HuH-7 (cell line): ENCODE measurements at regions not wholly inside any gene's neighbourhood (a gene's known extent, or its start where the extent isn't known, plus 50 kb on each side); places are given as distances from the start of the nearest gene placed in this dataset.
"Not testable (repeated sequence)": the region's sequence is repeated elsewhere in the genome, so short reads cannot be mapped to it uniquely, and the experiment has no call there.

ENCODE experiments used
- DNase-seq: peaks from one replicate; pipeline ENCODE4 v3.0.0; 2011; ENCODE audit warnings: low spot score

DNA sequence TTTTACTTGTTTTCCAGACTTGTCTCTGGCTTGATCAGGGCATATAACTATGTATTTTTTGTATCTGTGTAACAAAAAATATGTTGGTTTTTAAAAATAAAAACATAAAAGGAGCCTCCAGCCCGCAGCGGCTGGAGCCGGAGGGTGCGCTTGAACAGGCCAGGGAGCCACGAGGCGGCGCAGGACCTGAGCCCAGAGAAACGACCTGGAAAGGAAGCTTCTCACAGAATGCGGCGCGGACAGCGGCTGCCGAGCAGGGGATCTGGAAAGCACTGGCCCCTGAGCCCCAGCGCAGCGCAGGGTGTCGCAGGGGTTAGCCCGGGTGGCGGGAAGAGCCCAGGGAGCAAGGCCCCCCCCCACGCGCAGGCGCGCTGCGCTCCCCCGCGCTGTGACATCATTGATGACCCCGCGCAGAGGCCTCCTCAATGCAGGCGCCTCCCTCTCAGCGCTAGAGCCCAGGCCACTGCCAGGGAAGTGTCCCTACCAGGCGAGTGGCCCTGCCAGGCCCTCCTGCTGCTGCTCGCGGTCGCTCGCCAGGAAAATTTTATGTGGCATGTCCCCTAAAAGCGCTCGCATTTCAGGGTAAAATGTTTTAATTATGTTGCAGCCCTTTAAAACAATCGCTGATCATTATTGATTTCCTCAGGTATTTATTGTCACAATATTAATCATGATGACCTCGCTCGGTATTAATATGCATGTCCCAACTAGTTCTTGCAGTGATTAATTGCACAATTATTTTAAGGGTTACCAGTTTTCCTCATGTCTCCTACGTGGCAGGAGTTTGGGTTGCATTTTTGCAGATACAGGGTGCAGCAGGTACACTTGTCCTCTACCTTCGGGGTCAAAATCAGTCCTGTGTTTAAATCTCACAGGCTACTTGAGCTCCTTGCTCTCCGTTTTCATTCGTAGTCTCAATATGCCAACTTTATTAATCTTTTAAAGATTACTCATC lies 134.2 kb downstream of the USP22 start:
- DNase-seq, result peak; percentile 52

DNA sequence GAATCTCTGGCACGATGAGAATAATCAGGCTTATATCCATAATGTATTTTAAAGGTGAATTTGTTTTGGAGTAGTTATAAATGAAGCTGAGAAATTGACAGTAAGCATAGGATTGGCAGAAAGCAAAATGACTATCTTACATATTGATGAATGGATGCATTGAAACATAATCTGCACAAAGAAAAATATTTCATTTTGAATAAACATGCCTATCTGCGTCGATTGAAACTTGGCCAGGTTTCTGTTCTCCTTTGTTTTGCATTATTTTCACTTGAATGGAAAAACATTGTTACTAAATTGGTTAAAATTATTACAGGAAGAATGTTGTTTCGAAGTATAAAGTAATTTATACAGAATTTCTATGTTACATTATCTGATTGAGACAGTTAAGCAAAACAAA lies 128.2 kb downstream of the USP22 start:
- no peak for DNase-seq

DNA sequence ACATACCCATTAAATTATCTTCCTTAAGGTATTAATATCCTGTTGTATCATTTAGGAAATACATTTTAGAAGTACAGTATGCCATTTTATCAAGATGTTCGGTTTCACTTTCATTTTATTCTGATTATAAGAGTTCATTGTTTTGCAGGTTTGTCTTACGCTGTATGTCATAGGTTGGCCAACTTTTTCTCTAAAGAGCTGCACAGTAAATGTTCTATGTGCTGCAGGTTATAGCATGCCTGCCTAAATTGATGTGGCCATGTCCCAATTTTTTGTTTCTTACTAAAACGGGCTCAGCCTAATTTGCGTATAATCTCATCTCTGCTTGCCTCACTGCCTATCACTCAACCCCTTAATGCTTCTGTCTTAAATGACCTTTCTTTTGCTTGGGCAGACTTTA lies 126.4 kb downstream of the USP22 start:
- no peak for DNase-seq

DNA sequence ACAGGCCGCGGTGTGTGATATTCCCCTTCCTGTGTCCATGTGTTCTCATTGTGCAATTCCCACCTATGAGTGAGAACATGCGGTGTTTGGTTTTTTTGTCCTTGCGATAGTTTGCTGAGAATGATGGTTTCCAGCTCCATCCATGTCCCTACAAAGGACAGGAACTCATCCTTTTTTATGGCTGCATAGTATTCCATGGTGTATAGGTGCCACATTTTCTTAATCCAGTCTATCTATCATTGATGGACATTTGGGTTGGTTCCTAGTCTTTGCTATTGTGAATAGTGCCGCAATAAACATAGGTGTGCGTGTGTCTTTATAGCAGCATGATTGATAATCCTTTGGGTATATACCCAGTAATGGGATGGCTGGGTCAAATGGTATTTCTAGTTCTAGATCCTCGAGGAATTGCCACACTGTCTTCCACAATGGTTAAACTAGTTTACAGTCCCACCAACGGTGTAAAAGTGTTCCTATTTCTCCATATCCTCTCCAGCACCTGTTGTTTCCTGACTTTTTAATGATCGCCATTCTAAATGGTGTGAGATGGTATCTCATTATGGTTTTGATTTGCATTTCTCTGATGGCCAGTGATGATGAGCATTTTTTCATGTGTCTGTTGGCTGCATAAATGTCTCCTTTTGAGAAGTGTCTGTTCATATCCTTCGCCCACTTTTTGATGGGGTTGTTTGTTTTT lies 125.1 kb downstream of the USP22 start:
- not testable (repeated sequence) for DNase-seq

DNA sequence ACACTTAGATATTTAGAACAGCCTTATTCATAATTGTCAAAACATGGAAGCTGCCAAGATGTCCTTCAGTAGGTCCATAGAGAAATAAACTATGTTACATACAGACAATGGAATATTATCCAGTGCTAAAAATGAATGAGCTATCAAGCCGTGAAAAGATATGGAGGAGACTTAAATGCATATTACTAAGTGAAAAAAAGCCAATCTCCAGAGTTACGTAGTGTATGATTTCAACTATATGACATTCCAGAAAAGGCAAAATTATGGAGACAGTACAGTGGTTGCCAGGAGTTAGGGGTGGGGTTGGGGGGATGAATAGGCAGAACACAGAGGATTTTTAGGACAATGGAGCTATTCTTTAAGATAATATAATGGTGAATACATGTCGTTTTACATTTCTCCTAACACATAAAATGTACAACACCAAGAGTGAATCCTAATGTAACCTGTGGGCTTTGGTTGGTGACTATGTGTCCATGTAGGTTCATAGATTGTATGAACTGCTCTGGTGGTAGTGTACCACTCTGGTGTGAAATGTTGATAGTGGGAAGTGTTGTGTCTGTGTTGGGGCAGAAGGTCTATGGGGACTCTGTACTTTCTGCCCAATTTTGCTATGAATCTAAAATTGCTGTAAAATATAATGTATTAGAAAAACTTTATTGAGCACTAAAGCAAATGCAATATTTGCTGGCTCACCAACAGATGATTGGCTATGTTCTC lies 122.6 kb downstream of the USP22 start:
- DNase-seq, result no peak

DNA sequence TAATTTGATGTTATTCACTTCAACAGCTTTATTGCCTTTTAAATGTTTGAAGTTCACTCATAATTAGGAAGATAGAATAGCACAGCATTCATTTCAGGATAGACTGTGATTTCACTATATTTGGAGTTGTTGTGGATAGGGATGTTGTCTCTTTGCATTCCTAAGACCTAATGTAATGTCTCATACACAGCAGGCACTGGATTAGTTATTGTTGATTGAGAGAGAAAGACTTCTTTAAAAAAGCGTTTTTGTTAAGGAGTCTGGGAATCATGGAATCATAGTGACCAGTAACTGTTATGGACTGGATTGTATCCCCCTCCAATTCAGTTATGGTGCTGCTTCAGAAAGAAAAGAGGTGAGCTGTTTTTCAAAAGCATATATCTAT lies 122.0 kb downstream of the USP22 start:
- DNase-seq, result no peak

DNA sequence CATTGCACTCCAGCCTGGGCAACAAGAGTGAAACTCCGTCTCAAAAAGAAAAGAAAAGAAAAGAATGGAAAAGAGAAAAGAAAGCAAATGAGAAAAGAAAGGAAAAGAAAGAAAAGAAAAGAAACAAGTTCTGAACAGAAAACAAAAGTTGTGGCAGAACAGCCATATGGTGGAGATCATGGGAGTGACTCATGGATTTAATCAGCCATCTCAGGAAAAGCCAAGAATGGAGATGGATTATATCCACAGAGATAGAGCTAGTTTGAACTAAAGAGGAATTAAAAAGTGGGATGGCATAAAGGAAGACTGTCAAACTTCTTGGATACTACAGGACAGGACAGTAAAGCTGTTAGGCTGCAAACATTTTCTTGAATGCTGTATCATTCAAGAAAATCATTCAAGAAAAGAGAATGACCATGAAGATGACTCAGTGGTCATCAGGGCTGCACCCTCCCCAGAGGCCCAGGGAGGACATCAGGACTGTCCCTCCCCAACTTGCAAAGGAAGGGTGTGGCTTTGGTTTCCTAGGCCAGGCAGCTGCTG lies 120.6 kb downstream of the USP22 start:
- DNase-seq, result no peak

DNA sequence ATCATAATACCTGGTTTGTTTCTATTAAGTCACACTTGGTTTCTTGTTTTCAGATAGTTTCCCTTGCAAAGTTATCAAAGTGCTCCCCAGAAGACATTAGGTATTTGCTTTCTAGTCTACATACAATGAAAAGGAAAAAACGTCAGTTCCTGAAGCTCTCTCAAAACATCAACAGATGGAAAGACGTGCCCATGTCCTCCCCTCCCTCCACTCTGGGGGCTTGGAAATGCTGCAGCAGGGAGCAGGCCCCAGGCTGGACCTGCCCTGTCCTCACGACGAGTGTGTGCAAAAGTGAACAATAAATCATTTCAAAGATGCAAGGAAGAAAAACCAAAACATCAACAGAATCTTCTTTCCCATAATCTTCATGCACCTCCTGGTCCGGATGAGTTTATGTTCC lies 118.5 kb downstream of the USP22 start:
- DNase-seq, result no peak

DNA sequence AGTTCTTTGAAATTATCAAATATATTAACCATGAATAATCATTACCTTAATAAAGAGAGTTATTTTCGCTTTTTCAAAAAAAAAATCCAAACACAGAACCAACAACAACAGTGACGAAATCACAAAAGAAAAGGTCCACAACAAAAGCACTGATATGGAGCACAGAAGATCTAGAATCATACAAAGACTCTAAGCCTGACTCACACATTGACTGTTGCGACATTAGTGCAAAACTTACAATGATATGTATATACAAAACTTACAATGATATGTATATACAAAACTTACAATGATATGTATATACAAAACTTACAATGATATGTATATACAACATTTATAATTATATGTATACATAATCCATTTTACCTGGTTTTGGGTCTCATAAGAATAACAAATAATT lies 117.7 kb downstream of the USP22 start:
- DNase-seq, result no peak

DNA sequence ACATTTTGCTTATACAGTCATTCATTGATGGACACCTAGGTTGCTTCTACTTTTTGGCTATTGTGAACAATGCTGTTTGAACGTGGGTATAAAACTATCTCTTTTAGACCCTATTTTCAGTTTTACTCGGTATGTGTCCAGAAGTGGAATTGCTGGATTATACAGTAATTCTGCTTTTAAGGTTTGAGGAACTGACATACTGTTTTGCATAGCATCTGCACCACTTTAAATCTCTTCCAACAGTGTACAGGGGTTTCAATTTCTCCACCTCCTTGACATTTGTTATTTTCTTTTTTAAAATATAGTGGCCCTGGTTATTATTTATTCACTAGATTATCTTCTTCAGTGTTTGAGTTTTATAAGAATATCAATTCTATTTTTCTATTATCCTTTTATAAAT lies 116.9 kb downstream of the USP22 start:
- no peak for DNase-seq

DNA sequence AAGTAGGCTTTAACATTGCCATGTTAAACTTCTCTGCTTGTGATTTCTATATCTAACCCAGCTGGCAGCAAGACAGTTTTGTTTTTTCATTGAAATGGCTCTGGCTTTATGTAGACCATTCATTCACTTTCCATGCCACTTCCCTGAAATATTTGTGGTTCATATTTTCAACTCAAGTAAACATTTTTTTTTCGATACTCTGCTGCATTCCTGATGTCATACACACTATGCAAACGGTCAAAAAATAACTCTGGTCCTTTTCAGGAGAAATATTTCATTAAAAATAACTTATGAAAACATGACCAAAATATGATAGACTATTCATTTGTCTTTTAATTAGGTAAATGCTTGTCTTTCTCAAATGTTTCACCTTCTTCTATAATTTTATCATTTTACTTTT lies 116.3 kb downstream of the USP22 start:
- no peak for DNase-seq

DNA sequence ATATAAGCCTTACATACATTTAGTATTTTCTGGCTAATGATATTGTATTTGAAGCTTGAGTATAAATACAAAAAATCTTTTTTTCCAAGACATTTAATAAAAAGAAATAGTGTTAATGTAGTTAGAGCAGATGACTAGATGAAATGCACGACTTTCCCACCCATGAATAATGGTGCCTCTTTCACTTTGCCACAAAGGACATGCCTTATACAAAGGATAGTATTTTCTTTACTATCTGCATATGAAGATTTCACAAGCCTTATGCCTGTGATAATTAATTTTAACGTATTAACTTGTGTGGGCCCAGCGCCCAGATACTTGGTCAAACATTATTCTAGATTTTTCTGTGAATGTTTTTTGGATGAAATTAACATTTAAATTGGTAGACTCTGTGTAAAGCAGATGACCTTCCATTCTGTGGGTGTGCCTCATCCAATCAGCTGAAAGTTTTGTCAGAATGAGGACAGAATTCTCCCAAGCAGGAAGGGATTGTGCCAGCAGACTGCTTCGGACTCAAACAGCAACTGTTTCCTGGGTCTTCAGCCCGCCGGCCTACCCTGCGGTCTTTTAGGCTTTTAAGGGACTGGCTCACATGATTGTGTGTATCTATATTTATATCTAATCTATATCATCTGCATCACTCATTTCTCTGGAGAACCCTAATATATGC lies 115.4 kb downstream of the USP22 start:
- no peak for DNase-seq

DNA sequence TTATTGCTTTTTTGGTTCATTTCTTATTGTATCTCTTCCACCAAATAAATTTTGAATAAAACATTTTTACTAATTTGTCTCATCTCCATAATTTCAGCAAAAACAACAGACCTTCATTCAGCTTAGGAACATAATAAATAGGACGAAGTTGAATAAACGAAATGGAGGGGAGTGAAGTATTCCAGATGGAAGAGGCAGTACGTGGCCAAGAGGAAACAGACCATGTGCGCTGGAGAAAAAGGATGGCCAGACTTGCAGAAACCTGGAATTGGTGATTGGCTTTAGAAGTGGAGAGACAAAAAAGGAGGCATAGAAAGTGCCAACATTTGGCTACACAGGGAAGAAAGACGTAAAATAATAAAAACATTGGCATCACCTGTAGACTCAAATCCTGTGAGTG lies 113.5 kb downstream of the USP22 start:
- no peak for DNase-seq

DNA sequence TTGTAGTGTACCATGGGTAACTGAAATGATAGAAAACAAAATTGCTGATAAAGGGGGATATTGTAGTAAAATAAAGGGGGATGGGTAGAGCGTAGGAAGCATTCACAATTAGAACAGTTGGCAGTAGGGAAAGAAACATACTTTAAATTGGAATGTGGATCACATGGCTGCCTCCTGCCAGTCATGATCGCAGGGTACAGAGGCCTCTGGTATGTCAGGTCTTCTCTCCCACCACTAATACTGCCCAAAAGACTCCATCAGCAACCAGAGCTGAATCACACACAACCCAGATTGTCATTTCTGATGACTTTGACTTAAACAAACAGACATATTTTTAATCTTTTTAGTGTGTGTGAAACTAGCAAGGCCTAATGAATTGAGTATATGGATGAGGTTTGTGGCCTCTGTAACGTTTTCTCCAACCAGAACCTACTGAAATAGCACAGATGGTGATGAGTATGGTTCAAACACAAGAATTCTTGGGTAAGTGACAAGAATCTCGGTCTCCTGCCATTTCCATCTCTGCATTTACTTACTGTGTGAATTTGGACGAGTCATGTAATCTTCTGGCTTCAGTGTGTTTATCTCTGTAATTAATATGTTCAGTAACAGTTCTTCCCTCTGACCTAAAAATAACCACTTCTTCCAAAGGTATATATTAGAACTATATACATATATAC lies 112.6 kb downstream of the USP22 start:
- no peak for DNase-seq

DNA sequence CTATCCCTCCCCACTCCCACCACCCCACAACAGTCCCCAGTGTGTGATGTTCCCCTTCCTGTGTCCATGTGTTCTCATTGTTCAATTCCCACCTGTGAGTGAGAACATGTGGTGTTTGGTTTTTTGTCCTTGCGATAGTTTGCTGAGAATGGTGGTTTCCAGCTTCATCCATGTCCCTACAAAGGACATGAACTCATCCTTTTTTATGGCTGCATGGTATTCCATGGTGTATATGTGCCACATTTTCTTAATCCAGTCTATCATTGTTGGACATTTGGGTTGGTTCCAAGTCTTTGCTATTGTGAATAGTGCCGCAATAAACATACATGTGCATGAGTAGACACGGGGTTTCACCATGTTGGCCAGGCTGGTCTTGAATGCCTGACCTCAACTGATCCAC lies 109.8 kb downstream of the USP22 start:
- not testable (repeated sequence) for DNase-seq

DNA sequence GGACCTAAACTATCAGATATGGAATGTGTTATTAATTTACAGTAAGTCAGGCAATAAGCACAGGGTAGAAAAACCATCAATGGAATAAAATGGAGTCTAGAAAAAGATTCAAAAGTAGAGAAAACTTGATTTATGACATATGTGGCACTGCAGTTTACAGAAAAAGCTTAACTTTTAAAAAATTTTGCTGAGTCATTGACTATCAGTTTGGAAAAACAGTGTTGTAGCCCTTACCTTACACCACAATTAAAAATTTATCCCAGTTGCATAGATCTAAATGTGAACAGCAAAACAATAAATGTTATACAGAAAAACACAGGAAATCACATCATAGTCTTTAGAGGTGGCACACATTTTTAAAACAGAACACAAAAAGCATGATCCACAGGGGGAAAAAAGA lies 108.5 kb downstream of the USP22 start:
- no peak for DNase-seq

DNA sequence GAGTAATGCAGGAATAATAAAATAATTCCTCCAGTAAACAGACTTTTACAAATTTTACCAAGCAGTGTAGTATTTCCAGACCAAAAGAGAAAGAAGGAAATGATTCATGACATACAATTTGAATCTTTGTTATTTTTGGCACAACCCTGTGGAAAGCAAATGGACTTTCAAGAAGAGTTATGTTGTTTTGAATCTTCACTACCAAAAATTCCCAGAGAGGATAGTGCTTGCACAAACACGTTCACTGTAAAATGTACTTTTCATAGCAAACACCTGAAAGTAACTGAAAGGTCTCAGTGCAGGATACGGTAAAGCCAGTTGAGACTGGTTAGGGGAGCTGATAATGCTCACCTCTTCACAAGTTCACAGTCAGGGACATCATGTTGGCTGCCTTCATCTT lies 107.1 kb downstream of the USP22 start:
- DNase-seq, result no peak

DNA sequence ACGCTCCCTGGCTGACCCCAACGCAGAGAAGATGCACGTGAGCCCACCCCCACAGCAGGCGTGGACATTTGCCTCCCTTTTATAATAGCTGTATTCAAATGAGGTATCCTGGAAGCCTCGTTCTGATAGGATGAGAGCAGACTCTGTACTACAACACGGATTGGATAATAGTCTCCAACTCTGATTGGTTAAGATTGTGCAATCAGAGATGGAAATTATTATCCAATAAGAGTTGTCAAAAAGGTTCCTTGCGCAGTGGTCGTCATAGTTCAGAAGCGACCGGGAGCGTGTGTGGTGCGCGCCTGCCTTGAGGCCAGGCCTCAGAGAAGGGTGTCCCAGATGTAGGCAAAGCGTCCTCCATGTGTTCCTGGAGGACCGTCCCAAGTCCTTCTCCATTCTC lies 104.6 kb downstream of the USP22 start:
- DNase-seq, result no peak

DNA sequence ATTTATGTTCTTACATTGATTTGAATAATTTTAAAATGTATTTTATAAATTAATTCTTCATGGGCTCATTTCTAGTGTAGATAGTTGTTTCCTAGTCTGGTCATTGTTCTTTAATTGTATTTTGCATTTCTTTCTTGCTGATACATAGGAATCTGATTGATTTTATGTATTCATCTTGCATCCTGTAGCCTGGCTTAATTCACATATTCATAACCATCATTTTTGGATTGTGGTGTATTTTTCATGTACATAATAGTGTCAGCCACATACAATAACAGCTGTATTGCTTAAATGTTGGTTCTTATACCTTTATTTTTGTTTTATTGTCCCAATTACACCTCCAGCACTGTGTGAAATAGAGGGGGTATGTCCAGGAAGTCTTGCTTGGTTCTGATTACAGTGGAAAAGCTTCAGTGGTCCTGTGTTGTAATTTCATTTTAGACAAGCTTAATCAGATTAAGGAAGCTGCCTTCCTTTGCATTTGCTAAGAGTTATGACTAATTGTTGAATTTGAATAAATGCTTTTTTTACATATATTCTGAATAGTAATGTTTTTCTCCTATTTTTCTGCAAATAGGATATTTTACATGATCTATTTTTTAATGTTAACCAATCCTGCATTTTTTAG lies 103.7 kb downstream of the USP22 start:
- DNase-seq, result no peak

DNA sequence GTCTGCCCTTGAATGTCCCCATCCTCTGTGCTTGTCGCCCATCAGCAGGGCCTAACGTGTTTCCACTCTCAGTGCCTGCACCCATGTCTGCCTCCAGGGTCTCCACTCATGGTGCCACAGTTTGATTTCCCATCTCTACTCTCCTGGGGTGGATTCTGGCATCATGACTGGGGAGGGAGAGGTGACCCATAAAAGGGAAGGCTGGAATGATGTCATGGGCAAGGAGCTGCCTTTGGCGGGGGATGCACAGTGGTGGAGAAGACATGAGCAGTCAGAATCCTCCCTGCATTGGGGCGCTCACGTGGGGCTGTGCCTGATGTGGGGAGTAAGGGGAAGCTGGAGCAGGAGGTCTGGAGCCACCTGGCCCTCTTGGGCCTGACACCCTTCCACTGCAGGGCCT lies 100.9 kb downstream of the USP22 start:
- no peak for DNase-seq
